Kidney glomerular epithelial cell (primary cell): ENCODE measurements at regions not wholly inside any gene's neighbourhood (a gene's known extent, or its start where the extent isn't known, plus 50 kb on each side); places are given as distances from the start of the nearest gene placed in this dataset.
"Not testable (repeated sequence)": the region's sequence is repeated elsewhere in the genome, so short reads cannot be mapped to it uniquely, and the experiment has no call there.

ENCODE experiments used
- DNase-seq: peaks from one replicate; lab custom pipeline; 2025; lab: John Stamatoyannopoulos, UW

DNA sequence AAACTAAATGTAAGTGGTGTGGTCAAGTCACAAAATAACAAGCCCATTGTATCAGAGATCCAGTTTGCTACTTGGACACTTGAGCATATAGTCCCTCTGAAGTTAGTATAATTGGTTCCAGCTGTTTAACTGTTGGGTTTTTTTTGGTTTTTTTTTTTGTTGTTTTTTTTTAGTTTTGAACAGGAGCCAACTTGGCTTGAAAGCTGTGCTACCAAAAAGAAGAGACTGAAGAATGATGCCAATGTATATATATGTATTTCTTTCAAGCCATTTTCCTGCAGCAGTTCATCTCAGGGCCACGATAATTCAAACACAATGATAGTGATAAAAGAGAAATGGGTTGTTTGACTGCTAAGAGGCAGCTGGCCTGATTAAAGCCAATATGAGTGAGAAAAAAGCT, 138.3 kb downstream of the PCDH18 start:
- no peak for DNase-seq

DNA sequence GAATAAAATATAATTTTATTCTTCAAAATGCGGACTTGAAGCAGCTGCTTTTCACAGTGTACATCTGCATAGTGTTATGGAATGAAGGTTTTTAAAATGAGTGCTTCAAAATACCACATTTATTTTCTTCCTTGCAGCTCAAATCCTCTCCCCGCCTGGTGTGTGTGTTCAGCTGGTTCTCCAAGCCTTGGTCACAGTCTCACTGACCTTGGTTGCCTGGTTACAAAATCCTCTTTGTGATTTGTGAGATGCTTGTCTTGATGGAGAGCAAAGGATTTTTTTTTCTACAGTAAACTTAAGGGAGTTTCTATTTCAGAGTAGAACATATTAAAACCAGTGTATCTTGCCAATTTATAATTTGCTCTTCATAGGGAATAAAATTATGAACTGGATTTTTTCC, 139.2 kb downstream of the PCDH18 start:
- no peak for DNase-seq

DNA sequence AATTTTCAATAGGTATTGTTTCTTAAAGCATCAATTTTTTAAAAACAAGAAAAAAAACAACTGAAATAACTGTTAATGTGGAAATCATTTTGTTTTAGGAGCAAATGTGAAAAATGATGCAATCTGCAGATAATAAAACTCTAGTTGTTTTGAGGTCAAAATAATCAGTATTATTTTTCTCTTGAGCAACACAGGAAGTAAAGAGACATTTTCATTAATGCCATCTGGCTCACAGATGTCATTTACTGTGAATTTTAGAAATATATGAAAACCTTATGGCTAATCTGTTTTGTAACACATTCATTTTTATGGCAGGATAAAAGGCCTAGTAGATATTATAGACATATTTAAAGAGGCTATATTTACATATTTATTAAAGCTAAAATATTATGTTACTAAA, 141.6 kb downstream of the PCDH18 start:
- no peak for DNase-seq

GRCh38 chr4:137389911-137390520, 142.3 kb downstream of the PCDH18 start:
- no peak for DNase-seq

GRCh38 chr4:137387924-137388323, 144.4 kb downstream of the PCDH18 start:
- DNase-seq: no peak

DNA sequence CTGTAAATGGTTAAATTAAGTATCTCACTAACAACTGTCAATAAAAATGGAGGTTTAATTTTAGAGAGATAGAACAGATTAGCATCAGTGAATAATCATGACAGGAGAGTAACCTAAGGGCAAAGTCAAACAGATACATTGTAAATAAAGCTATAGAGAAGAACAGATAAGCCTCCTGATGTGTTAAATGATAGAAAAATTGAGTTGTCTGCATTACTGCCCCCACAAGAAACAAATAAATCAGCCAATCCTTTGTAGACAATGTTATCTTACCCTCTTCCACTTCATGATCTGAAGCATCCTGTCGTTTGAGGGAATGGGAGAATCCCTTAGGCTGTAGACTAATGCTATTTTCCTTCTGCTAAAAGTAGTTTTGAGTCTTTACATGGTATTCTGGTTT, 147.8 kb downstream of the PCDH18 start:
- no peak for DNase-seq

DNA sequence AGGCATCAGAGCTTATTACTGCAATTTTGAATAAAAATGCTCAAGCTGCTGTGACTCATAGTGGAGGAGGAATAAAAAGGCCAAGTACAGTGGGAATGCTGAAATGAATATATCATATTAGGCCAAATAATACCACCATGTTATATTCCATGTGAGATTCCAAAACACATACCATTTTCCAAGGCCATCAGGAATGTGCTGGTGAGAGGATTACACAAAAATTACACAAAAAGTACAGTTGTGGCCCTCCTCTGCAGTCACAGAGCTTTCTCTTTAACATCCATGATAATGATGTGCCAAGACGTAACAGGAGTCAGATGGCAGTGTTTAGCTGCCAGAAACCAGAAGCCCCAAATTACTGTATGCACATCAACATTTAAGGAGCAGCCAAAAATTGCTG, 153.5 kb downstream of the PCDH18 start:
- DNase-seq: no peak

- DNase-seq: no peak
Observed at GRCh38 chr4:137378393-137378792, 153.9 kb downstream of the PCDH18 start.

DNA sequence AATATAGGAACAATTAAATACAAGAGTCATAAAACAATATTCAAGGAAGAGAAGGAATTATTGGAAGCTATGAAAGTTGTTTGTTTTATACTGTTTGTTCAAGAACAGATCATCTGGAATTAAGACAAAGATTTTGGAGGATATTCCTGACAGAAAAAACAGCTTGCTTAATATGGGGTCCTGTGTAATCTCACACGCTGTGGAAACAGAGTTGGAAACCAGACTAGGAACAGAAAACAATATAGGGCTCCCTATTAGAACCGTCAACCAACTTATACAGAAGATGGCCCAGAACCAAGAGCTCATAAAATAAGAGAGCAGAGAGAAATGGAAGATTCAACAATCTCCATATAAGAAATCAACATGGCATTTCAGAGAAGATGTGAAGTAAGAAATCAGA, 156.0 kb downstream of the PCDH18 start:
- no peak for DNase-seq

- DNase-seq: no peak
Observed at GRCh38 chr4:137375111-137375850, 157.0 kb downstream of the PCDH18 start.

DNA sequence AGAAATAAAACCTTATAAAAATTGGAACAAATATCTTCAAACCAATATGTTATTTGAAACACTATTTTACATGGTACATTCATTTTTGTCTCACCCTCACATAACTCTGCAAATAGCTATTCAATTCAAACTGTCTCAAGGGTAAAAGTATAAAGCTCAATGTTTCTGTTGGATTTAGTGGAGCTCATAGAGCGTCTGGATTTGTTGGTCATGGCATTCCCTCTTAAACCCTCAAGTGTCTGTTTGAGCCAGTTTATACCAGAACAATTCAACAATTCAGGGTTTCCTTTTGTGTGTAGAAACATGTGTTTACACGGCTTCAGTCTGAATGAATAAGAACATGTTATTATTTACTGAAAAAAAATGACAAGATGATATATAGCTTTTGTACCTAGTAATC, 161.6 kb downstream of the PCDH18 start:
- DNase-seq: no peak

DNA sequence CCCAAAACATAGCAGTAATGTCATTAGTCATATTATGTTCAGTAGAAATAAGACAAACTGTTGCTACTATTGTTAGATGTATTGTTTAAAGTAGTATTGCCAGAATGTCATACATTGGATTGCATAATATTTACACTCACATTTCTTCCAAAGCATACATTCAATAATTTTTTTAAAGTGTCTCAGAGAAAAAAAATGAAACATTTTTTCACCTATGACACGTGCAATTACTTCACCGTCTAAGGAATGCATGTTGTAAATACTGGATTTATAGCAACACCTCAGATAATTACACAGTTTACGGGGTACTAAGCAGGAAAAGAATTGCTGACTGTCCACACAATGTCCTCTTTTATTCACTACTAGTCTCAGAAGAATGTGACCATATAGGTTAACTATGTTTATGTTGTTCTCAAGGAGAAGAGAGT, 162.1 kb downstream of the PCDH18 start:
- DNase-seq: peak; percentile 17

GRCh38 chr4:137367620-137368019, 164.7 kb downstream of the PCDH18 start:
- no peak for DNase-seq

DNA sequence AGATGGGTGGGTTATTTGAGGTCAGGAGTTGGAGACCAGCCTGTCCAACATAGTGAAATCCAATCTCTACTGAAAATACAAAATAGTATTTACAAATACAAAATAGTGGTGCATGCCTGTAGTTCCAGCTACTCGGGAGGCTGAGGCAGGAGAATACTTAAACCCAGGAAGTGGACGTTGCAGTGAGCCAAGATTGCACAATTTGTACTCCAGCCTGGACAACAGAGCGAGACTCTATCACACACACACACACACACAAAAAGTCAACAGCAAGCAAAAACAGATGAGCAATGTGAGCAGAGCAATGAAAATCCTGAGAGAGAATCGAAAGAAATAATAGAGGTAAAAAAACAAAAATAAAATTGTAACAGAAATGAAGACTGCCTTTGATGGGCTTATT, 168.8 kb downstream of the PCDH18 start:
- DNase-seq: no peak

DNA sequence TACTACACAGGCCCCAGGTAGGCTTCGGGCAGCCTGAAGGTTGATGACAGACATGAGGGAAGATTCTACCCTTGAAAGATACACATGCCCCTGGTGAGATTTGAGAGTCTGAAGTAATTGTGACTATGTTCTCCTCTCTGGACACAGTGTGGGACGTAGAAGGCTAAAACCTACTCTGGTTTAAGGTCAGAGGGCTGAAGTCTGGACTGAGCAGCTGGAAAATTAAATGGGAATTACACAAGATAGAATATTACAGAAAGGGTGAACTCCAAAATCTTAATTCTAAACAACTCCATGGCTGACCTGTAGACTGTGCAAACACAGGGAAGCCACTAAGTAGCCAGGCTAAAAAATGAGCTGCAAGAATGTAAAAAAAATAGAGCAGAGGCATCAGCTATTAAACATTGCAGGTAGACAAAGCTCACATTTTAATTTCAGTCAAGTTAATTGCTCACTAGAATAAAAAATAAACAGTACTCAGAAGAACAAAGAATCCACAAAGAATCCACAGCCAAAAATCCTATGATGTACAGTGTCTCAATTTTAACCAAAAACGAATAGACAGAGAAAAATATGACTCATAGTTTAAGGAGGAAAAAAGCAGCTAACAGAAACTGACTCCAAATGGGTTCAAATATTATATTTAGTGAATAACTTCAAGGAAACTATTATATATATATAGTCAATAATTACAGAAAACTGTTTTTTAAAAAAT, 170.4 kb downstream of the PCDH18 start:
- no peak for DNase-seq

DNA sequence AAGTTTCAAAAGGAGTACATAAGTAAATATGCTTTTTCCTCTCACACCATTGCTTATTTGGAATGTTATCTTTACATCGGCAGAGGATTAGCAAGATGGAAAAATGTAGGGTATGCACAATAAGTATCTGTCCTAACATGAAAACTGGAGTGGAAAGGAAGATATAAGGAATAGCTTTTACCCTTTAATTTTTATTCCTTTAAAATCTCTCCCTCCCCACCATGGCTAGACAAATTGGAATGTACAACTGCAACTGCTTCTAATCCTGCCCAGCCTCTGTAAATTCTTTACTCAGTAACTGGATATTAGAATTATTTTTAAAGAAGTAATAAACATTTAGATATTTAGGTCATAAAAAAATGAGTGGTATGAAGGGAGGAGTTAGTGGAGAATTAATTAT, 171.5 kb downstream of the PCDH18 start:
- no peak for DNase-seq

GRCh38 chr4:137359691-137360315, 172.5 kb downstream of the PCDH18 start:
- DNase-seq: no peak

DNA sequence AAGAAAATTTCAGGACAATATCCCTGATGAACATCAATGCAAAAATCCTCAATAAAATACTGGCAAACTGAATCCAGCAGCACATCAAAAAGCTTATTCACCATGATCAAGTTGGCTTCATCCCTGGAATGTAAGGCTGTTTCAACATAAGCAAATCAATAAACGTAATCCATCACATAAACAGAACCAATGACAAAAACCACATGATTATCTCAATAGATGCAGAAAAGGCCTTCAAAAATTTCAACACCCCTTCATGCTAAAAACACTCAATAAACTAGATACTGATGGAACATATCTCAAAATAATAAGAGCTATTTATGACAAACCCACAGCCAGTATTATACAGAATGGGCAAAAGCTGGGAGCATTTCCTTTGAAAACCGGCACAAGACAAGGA, 177.7 kb downstream of the PCDH18 start:
- not testable (repeated sequence) for DNase-seq

DNA sequence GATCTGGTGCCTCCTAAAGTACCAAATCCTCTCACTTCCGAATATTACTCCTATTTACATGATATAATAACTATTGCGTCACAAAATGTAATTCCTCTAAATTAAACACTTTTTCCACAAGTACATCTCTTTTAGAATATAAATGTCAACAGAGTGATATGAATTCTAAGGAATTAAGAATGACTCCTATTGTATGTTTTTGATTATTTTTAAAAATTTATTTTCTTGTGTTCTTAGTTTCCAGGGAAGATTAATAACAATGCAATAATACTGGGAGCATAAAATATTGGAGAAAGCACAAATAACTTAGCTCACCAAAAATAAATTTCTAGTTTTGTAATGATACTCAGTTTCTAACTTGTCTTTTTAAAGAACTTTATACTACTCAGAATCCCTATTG, 184.9 kb downstream of the PCDH18 start:
- no peak for DNase-seq

DNA sequence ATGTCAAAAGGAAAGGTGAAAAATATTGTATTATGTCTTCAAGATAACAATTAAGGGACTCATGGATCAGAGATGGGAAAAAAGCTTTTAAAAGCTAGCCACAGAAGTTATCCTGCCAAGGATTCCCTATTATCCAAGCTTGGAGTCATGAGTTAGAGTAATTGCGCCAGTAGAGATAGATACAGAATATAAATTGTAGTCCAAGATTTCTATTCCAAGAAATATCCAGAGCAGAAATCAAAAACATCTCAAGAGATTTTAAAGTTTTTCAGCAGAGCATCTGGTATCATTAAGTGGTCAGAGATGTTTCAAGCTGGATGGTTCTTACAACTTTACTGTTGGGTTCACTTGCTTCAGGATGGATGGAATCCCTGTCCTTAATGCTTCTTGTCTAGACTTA, 186.7 kb downstream of the PCDH18 start:
- DNase-seq: no peak

DNA sequence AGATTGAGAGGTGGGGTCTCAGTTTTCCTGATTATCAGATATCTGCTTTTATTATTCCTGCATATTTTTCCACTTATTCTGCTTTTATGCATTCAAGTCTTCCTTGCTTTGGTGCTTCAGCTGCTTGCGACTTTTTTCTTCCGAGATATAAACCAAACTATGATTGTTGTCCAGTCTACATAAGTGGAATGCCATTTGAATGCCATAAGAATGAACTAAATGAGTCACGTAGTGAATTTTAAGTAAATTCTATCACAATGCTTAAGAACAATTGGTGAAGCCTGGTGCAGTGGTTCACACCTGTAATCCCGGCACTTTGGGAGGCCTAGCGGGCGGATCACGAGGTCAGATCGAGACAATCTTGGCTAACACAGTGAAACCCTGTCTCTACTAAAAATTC, 189.1 kb downstream of the PCDH18 start:
- DNase-seq: no peak

GRCh38 chr4:137333031-137333430, 199.3 kb downstream of the PCDH18 start:
- no peak for DNase-seq

DNA sequence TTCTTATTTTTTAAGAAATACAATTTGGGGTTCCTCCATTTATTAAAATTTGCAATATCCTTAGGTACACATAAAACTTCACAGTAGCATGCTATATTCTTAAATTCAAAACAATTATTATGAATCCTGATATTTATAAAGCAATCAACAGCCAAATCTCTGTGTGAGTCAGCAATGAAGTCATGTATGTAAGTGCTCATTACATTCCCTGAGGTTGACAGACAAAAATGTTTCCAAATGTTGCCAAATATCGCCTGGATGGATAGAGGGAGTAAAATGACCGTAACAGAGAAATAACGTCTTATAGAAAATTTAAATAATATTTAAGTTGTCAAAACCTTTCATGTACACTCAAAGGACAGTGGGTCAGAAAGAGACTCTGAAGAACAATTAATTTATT, 220.0 kb downstream of the PCDH18 start:
- DNase-seq: no peak
